GM12878 (cell line): ENCODE measurements at regions not wholly inside any gene's neighbourhood (a gene's known extent, or its start where the extent isn't known, plus 50 kb on each side); places are given as distances from the start of the nearest gene placed in this dataset.

ENCODE experiments used
- ATAC-seq: fragments of 200-7000 bp; cut with Tn5 transposase; 3 replicates; pipeline ENCODE4 v1.9.1; 2020; ENCODE audit warnings: mild to moderate bottlenecking, moderate library complexity
- BruUV-seq: library from RNA; stranded (reverse); fragments of 400-500 nt; replicated peaks from 2 replicates; lab custom pipeline; 2021; lab: Mats Ljungman, UMichigan
- CTCF ChIA-PET: fragments of 300-600 bp; sonication (Branson Sonifier 250); formaldehyde crosslinking; extraction: SDS; loops from one replicate; lab custom pipeline; 2021; ENCODE audit warnings: inconsistent platforms; lab: Yijun Ruan, JAX
- POLR2A ChIA-PET: fragments of 350-600 bp; formaldehyde crosslinking; extraction: SDS; loops from one replicate; lab custom pipeline; 2021; ENCODE audit warnings: inconsistent platforms; lab: Charles Lee
- RAD21 ChIA-PET: fragments of 300-600 bp; sonication (Branson Sonifier 250); formaldehyde crosslinking; loops from one replicate; lab custom pipeline; 2023; ENCODE audit warnings: antibody characterized with exemption; ENCODE audit not compliant: unreplicated experiment; lab: Charles Lee
- SMC1A ChIA-PET: fragments of 300-600 bp; sonication (Branson Sonifier 250); formaldehyde crosslinking; loops from one replicate; lab custom pipeline; 2023; ENCODE audit not compliant: unreplicated experiment, uncharacterized antibody; lab: Charles Lee
- DNase-seq: peaks from one replicate; pipeline ENCODE4 v3.0.0-alpha.2; 2011; ENCODE audit warnings: low read depth, low spot score
- FAIRE-seq: peaks from 3 replicates; lab custom pipeline; 2011; peaks lifted over from hg19 to GRCh38; lab: Jason Lieb, UNC
- H2AFZ ChIP-seq: 2 replicates; pipeline ENCODE4 v1.6.0; 2011; ENCODE audit warnings: low read depth, low read length, control low read depth; ENCODE audit not compliant: control insufficient read depth
- H3K27ac ChIP-seq: 2 replicates; pipeline ENCODE4 v1.5.1; 2011; ENCODE audit warnings: control low read depth; ENCODE audit not compliant: control insufficient read depth, insufficient read depth
- H3K27me3 ChIP-seq, 2 experiments: replicated peaks in 1 of 2; 2 replicates each; pipeline versions ENCODE4 v1.6.0 to v1.6.1; 2011; ENCODE audit warnings: low read length in 1 of 2; ENCODE audit not compliant: control insufficient read depth in 2 of 2, insufficient read depth in 2 of 2
- H3K36me3 ChIP-seq, 2 experiments: 2 replicates each; pipeline ENCODE4 v1.5.1; 2011; ENCODE audit warnings: low read length in 1 of 2; ENCODE audit not compliant: control insufficient read depth in 2 of 2, insufficient read depth in 2 of 2
- H3K4me1 ChIP-seq: 2 replicates; pipeline ENCODE4 v1.6.1; 2011; ENCODE audit warnings: mild to moderate bottlenecking, low read length, moderate library complexity, mixed read lengths; ENCODE audit not compliant: control insufficient read depth, insufficient read depth
- H3K4me2 ChIP-seq: 2 replicates; pipeline ENCODE4 v1.6.0; 2011; ENCODE audit warnings: control low read depth; ENCODE audit not compliant: control insufficient read depth, insufficient read depth
- H3K4me3 ChIP-seq: fragments of 200-600 bp; sonication (generic); 2 replicates; pipeline ENCODE4 v1.5.1; 2016
- H3K79me2 ChIP-seq: 2 replicates; pipeline ENCODE4 v1.6.0; 2011; ENCODE audit warnings: low read length; ENCODE audit not compliant: control insufficient read depth, insufficient read depth
- H3K9ac ChIP-seq: 2 replicates; pipeline ENCODE4 v1.8.0; 2011; ENCODE audit warnings: low read length, control low read depth, mixed read lengths; ENCODE audit not compliant: control insufficient read depth, insufficient read depth
- H3K9me3 ChIP-seq: replicated peaks from 3 replicates; pipeline ENCODE4 v1.5.1; 2011; ENCODE audit warnings: mild to moderate bottlenecking, low read length; ENCODE audit not compliant: control insufficient read depth, insufficient read depth
- H4K20me1 ChIP-seq: 2 replicates; pipeline ENCODE4 v1.6.0; 2011; ENCODE audit not compliant: control insufficient read depth, insufficient read depth
- HSF1 ChIP-seq: fragments of 150-350 bp; IDR thresholded peaks from 2 replicates; pipeline ENCODE4 v1.6.1; 2014; ENCODE audit warnings: mild to moderate bottlenecking, low read depth, low read length
- POLR2AphosphoS2 ChIP-seq: IDR thresholded peaks from 2 replicates; pipeline ENCODE4 v1.6.1; 2011; ENCODE audit warnings: low read depth, mild to moderate bottlenecking, low read length, improper control_type of control experiment, moderate library complexity
- SREBF2 ChIP-seq: IDR thresholded peaks from 2 replicates; pipeline ENCODE4 v1.6.1; 2012; ENCODE audit warnings: mild to moderate bottlenecking, low read length
- USF1 ChIP-seq: IDR thresholded peaks from 2 replicates; pipeline ENCODE4 v1.6.1; 2011; ENCODE audit warnings: borderline replicate concordance, low read depth, mild to moderate bottlenecking, moderate library complexity, mixed read lengths, low read length; ENCODE audit not compliant: insufficient read depth; ENCODE audit errors: extremely low read length
- WGBS: methylation state at CpG from one replicate; pipeline ENCODE4 v1.1.6; 2016; ENCODE audit warnings: low lambda C conversion rate; ENCODE audit not compliant: insufficient replicate concordance, insufficient coverage; ENCODE audit errors: missing lambda C conversion rate; 5-methylcytosine and 5-hydroxymethylcytosine counted together
- in situ Hi-C: fragments of 300-500 bp; cut with MboI; formaldehyde crosslinking; loops from 9 replicates; pipeline ENCODE4 v1.14.3; 2018; ENCODE audit warnings: mixed read lengths
- intact Hi-C: fragments of 100-400 bp; cut with micrococcal nuclease; formaldehyde crosslinking; loops from one replicate; pipeline ENCODE4 v1.14.2; 2022; ENCODE audit not compliant: unreplicated experiment
- TF ChIP-seq, protein P1 (sequence below): IDR thresholded peaks from 2 replicates; pipeline ENCODE4 v1.6.1; 2012; ENCODE audit warnings: mild to moderate bottlenecking, low read depth, low read length

DNA sequence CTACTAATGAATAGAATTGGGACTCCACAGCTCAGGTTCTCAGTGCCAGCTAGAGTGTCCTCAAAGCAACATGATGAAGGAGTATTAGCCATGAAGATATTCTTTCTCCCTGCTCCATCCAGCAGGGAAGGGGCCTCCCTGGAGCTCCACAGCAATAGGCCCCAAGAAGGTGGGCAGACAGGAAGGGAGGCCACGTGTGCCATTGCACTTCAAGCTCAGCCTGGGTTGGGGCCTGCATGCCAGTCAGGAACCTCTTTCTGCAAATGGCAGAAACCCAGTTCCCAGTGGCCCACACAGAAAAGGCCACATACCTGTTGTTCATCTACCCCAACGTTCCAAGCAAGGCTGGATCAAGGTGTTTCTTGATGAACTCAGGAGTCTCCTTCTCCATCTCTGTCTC, 357.5 kb upstream of the SFSWAP start:
- TF ChIP-seq SREBF2 (no peak), USF1 (no peak), POLR2AphosphoS2 (no peak), HSF1 (no peak)
- TF ChIP-seq, protein P1, sequence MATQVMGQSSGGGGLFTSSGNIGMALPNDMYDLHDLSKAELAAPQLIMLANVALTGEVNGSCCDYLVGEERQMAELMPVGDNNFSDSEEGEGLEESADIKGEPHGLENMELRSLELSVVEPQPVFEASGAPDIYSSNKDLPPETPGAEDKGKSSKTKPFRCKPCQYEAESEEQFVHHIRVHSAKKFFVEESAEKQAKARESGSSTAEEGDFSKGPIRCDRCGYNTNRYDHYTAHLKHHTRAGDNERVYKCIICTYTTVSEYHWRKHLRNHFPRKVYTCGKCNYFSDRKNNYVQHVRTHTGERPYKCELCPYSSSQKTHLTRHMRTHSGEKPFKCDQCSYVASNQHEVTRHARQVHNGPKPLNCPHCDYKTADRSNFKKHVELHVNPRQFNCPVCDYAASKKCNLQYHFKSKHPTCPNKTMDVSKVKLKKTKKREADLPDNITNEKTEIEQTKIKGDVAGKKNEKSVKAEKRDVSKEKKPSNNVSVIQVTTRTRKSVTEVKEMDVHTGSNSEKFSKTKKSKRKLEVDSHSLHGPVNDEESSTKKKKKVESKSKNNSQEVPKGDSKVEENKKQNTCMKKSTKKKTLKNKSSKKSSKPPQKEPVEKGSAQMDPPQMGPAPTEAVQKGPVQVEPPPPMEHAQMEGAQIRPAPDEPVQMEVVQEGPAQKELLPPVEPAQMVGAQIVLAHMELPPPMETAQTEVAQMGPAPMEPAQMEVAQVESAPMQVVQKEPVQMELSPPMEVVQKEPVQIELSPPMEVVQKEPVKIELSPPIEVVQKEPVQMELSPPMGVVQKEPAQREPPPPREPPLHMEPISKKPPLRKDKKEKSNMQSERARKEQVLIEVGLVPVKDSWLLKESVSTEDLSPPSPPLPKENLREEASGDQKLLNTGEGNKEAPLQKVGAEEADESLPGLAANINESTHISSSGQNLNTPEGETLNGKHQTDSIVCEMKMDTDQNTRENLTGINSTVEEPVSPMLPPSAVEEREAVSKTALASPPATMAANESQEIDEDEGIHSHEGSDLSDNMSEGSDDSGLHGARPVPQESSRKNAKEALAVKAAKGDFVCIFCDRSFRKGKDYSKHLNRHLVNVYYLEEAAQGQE: no peak
- Histone ChIP-seq H3K9me3 (no peaks in the 10 kb centered on the region; the same call in 2 of the 3 replicates), H3K36me3 (no peaks in the 10 kb centered on the region), H3K4me3 (no peak overlapping the region), H3K4me2 (no peak overlapping the region), H3K79me2 (no peaks in the 10 kb centered on the region), H3K4me1 (no peaks in the 10 kb centered on the region), H4K20me1 (no peaks in the 10 kb centered on the region), H2AFZ (no peak overlapping the region), H3K27me3 (no peaks in the 10 kb centered on the region), H3K27ac (no peak overlapping the region), H3K9ac (no peak overlapping the region)
- 0% methylated on average over 2 of the region's 2 CpGs for WGBS
- in situ Hi-C loops (no loop called here), intact Hi-C loops (no loop called here)
- RAD21 ChIA-PET: no interaction called here
- no TSS peak for BruUV-seq
- DNase-seq (no peak), ATAC-seq (no peak), FAIRE-seq (no peak)
- SMC1A ChIA-PET: no interaction called here
- CTCF ChIA-PET: no interaction called here
- POLR2A ChIA-PET: no interaction called here
